Stimulated activated CD4-positive, alpha-beta T cell treated with anti-CD3 and anti-CD28 coated beads, Interleukin-1b, Interleukin-23, amount 100 ng/mL, for 48 hours (primary cell): ENCODE measurements at regions not wholly inside any gene's neighbourhood (a gene's known extent, or its start where the extent isn't known, plus 50 kb on each side); places are given as distances from the start of the nearest gene placed in this dataset.

Experiments
- DNase-seq: peaks from one replicate; pipeline ENCODE4 v3.0.0-alpha.2; 2020

GRCh38 chr22:48563118-48563965, 1264.3 kb downstream of the BRD1 start:
- no peak for DNase-seq

GRCh38 chr22:48561676-48562075, 1266.0 kb downstream of the BRD1 start:
- no peak for DNase-seq

DNA sequence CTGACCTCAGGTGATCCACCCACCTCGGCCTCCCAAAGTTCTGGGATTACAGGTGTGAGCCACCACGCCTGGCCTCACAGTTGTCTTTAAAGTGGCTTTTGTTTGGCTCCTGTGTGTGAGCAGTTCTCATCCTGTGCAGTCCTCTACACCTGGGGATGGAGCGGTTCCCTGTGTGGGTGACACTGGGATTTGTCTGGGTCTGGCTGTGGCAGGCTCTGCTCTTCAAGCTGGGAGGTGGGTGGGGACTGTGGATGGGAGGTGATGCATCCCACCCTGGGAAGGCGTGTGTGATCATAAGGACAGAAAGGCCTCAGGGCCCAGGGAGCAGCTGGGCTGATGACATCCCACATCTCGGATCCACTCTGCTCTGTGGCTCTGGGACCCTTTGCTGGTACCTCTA, 1266.8 kb downstream of the BRD1 start:
- DNase-seq: no peak

DNA sequence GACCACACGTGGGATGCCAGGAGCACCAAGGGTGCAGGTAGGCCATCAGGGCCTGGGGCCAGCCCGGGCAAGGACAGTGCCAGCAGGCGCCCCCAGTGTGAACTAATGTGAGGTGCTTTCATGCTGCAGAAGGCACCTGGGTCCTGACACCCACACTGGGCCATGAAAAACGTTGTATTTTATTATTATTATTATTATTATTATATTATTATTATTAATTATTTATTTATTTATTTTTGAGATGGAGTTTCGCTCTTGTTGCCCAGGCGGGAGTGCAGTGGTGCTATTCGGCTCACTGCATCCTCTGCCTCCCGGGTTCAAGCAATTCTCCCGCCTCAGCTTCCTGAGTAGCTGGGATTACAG, 1267.3 kb downstream of the BRD1 start:
- DNase-seq: no peak

DNA sequence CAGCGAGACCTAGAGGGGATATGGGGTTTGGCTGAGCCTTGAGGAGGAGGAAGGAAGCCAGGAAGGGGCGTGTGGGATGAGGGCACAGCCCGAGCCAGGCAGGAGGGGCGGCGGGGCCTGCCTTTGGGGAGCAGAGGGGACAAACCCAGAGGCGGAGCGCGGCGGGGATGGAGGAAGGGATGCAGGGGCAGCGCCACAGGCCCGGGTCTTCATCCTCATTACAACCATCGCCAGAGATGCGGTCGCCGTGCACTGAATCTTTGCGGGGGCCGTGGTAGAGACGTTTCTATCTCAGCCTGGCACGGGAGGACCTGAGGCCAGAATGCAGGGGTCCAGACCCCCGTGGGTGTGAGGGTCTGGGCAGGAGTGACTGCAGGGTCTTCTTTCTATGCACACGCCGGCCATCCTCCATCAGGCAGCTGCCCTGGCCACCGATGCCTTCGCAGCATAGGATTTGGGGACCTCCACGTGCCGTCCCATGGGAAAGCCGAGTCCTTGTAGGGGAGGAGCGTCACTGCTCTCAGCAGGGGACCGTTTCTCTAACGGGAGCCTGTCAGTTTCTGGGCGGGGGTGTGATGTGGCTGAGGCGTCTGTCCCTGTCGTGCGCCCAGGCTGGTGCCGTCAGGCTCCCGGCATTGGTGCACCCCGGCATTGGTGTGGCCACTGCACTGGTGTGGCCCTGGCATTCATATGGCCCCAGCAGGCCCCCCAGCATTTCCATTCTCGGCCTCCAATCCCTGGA, 1267.9 kb downstream of the BRD1 start:
- no peak for DNase-seq

- DNase-seq: no peak
Measured at GRCh38 chr22:48558606-48559402, 1268.9 kb downstream of the BRD1 start.

DNA sequence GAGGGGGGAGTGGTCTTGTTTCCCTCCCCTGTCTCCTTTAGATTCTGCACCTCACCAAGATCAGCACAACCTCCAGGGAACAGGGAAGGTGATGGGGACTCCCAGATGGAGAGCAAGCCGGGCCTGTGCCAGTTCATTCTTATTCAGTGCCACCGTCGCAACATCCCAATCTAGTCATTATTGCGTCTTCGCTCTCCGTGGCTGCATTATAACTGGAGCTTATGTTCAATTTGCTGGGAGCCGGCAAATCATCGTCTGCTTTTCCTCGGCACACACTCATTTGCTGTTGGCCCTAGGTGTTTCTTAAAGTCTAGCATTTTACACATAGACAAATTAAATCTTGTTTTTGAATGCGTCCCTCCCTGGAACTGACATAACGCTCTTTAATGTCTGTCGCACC, 1269.7 kb downstream of the BRD1 start:
- DNase-seq: no peak

DNA sequence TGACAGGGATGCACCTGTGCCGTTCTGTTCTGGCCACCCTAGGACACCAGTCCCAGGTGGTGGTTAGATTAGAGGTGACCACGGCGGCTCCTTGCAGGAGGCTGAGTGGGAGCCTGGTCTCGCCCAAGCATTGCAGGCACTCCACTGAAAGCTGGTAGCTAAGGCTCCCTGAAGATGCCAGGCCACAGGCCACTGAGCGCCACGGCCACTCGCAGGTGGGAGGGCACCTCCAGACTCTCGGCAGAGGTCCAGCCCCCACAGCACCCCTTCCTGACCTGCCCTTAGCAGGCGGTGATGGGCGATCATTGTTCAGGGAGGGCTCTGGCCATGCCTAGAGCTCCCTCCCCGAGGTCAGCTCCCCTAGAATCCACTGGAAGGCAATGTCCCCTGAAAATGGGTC, 1270.2 kb downstream of the BRD1 start:
- no peak for DNase-seq

GRCh38 chr22:48556751-48557150, 1270.9 kb downstream of the BRD1 start:
- DNase-seq: no peak

DNA sequence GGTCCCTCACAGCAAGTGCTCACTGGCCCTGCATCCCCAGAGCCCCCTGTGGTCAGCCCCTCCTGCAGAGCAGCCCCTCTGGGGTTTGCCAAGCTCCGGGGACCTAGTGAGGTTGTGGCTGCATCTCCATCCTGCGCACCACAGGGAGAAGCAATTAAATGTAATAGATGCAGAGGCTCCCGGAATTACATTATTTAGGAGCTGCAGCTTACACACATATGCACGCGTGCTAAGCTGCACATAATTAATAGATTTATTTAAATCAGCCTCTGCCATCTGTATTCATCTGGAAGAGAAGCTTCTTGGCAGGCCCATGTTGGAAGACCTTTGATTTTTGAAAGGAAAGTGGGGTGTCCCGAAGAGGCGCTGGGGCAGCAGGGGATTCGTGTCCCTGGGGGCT, 1271.5 kb downstream of the BRD1 start:
- no peak for DNase-seq

- DNase-seq: no peak
Measured at GRCh38 chr22:48555606-48556005, 1272.1 kb downstream of the BRD1 start.

- DNase-seq: no peak
Measured at GRCh38 chr22:48554893-48555572, 1272.6 kb downstream of the BRD1 start.

GRCh38 chr22:48553694-48554308, 1273.9 kb downstream of the BRD1 start:
- DNase-seq: no peak

DNA sequence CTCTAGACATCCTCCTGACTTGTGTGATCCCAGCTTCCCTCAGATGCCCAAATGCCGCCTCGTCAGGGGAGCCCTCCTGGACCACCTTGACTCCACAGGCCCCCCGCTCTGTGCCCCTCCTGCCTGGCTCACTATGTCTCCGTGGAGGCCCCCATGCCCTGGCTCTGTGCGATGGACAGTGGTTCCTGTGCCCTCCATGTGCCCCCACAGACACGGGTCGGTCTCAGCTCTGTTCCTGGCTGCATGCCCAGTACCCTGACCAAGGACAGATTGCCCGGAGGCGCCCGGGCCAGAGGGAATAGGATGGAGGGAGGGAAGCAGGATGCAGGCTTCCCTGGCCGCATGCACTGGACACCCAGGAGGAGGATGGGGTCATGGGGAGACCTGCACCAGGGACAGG, 1274.6 kb downstream of the BRD1 start:
- DNase-seq: no peak

DNA sequence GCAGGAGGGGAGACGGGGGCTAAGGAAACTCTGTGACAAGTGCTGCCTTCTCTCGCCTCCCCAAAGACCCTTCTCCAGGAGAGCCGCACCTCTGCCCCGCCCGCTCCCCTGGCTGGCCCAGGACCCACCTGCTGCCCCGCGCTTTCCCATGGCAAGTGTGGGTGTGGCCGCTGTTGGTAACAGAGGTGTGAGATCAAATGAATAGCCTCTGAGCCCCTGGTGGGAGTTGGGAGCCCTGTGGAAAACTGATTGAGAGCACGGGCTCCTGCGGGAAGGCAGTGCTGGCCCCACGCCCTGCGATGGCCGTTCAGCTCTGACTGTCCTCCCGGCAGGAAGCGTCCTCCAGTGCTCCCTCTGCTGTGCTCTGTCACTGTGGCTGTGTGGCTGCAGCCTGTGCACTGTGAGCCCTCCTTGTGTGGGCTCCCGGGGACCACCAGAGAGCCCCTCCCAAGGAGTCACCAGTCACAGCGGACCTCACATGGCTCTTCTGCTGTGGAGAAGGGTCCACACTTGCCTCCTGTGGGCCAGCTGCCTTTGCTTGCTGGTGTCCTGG, 1275.9 kb downstream of the BRD1 start:
- no peak for DNase-seq

DNA sequence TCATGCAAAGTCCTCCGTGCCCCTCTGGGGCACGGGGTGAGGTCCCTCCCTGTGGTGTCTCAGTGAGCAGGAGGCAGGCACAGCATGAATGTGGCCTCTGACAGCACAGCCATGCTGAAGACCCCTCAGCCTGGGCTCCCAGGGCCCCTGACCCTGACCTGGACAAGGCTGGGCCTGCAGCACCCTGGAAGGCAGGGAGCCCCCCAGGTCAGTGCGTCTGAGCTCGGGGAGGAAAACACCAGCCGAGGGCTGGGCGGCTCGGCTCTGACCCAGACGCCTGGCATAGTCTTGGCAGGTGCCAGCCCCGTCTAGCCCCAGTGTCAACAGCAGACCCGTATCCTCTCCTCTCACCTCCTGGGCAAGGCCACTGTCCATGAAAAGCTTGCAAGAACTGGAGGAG, 1276.6 kb downstream of the BRD1 start:
- no peak for DNase-seq

DNA sequence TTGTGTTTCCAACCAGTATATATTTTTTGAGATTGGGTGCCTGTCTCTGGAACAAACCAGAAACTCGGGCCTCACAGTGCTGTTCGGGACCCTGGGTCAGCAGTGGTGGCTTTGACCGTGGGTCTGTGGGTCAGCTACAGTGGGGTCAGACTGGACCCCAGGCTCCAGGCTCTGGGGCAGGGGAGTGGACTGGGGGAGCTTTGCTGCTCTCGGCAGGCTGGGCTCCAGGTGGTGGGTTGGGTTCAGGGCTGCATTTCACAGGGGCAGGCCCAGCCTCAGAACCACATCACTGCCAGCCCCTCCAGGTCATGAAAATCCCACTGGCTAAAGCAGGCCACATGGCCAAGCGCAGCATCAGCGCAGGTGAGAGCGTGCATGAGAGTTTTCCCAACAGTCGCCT, 1279.3 kb downstream of the BRD1 start:
- no peak for DNase-seq

DNA sequence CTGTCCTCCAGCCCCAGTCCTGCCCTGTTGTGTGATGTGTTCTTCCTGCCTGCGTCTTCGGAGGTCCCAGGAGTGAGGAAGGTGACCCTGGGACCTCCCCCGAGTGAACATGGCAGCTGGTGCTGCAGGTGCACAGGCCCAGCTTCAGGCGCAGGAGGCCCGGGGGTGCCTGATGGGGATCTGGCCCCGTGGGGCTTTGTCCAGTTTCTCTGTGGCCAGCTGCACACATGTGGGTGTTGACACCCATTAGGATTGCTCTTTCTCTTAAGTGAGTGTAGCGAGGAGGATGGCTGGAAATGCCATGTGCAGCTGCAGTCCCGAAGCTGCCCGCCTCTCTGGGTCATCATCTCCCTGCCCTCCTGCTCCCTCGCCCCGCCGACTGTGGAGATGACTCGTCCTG, 1279.7 kb downstream of the BRD1 start:
- no peak for DNase-seq

- DNase-seq: no peak
Measured at GRCh38 chr22:48546653-48547424, 1280.8 kb downstream of the BRD1 start.

GRCh38 chr22:48545987-48546386, 1281.7 kb downstream of the BRD1 start:
- no peak for DNase-seq

GRCh38 chr22:48541401-48542098, 1286.1 kb downstream of the BRD1 start:
- no peak for DNase-seq
